H9 (cell line): ENCODE measurements at regions not wholly inside any gene's neighbourhood (a gene's known extent, or its start where the extent isn't known, plus 50 kb on each side); places are given as distances from the start of the nearest gene placed in this dataset.
A peak's percentile ranks its signal among the peaks of the same experiment; 100 is the strongest.

Experiments
- DNase-seq: peaks from one replicate; pipeline ENCODE4 v3.0.0-alpha.2; 2017
- H2AFZ ChIP-seq: one replicate; pipeline ENCODE4 v1.6.1; 2013; ENCODE audit warnings: mild to moderate bottlenecking, low read length, control low read depth, moderate library complexity
- H2AK5ac ChIP-seq: 2 replicates; pipeline ENCODE4 v1.6.1; 2013; ENCODE audit warnings: low read length, control low read depth, mixed read lengths; ENCODE audit not compliant: insufficient read length
- H2BK120ac ChIP-seq: one replicate; pipeline ENCODE4 v1.6.1; 2013; ENCODE audit warnings: low read depth, mild to moderate bottlenecking, low read length, control low read depth, inconsistent platforms; ENCODE audit not compliant: poor library complexity, severe bottlenecking
- H2BK12ac ChIP-seq: 2 replicates; pipeline ENCODE4 v1.6.1; 2013; ENCODE audit warnings: low read length, control low read depth, mixed read lengths, low read depth; ENCODE audit not compliant: insufficient read length
- H2BK15ac ChIP-seq: 2 replicates; pipeline ENCODE4 v1.6.1; 2013; ENCODE audit warnings: low read depth, low read length, control low read depth
- H2BK20ac ChIP-seq: one replicate; pipeline ENCODE4 v1.6.1; 2013; ENCODE audit warnings: low read depth, mild to moderate bottlenecking, low read length, control low read depth, inconsistent platforms; ENCODE audit not compliant: poor library complexity, severe bottlenecking
- H2BK5ac ChIP-seq: 2 replicates; pipeline ENCODE4 v1.6.1; 2013; ENCODE audit warnings: low read length, control low read depth, mixed read lengths; ENCODE audit not compliant: insufficient read length
- H3K14ac ChIP-seq: 2 replicates; pipeline ENCODE4 v1.6.1; 2013; ENCODE audit warnings: low read length, control low read depth; ENCODE audit not compliant: insufficient read depth
- H3K18ac ChIP-seq: 2 replicates; pipeline ENCODE4 v1.6.1; 2013; ENCODE audit warnings: low read depth, mild to moderate bottlenecking, mixed read lengths, low read length, control low read depth; ENCODE audit not compliant: insufficient read length
- H3K23ac ChIP-seq: 2 replicates; pipeline ENCODE4 v1.6.1; 2013; ENCODE audit warnings: low read length, control low read depth, mixed read lengths, low read depth; ENCODE audit not compliant: insufficient read length
- H3K23me2 ChIP-seq: 2 replicates; pipeline ENCODE4 v1.6.1; 2013; ENCODE audit warnings: low read depth, mild to moderate bottlenecking, mixed read lengths, low read length, control low read depth; ENCODE audit not compliant: insufficient read length, poor library complexity, severe bottlenecking
- H3K27ac ChIP-seq: 2 replicates; pipeline ENCODE4 v1.5.1; 2013; ENCODE audit warnings: low read length, control low read depth, mixed read lengths, low read depth; ENCODE audit not compliant: insufficient read length
- H3K27me3 ChIP-seq: 2 replicates; pipeline ENCODE4 v1.6.1; 2013; ENCODE audit warnings: low read length, control low read depth, inconsistent platforms; ENCODE audit not compliant: insufficient read depth
- H3K4ac ChIP-seq: 2 replicates; pipeline ENCODE4 v1.6.1; 2013; ENCODE audit warnings: low read depth, mild to moderate bottlenecking, control low read depth, inconsistent platforms, low read length, moderate library complexity
- H3K4me1 ChIP-seq: 2 replicates; pipeline ENCODE4 v1.6.1; 2013; ENCODE audit warnings: low read length, control low read depth, inconsistent platforms; ENCODE audit not compliant: insufficient read depth
- H3K4me2 ChIP-seq: 2 replicates; pipeline ENCODE4 v1.6.1; 2013; ENCODE audit warnings: low read length, control low read depth, mixed read lengths; ENCODE audit not compliant: insufficient read length, insufficient read depth
- H3K56ac ChIP-seq: 2 replicates; pipeline ENCODE4 v1.6.1; 2013; ENCODE audit warnings: low read depth, mild to moderate bottlenecking, mixed read lengths, low read length, control low read depth; ENCODE audit not compliant: insufficient read length
- H3K79me1 ChIP-seq: 2 replicates; pipeline ENCODE4 v1.6.1; 2013; ENCODE audit warnings: low read depth, mild to moderate bottlenecking, moderate library complexity, low read length, control low read depth, inconsistent platforms; ENCODE audit not compliant: insufficient read depth, poor library complexity, severe bottlenecking
- H3K79me2 ChIP-seq: 2 replicates; pipeline ENCODE4 v1.6.1; 2013; ENCODE audit warnings: low read length, control low read depth, inconsistent platforms; ENCODE audit not compliant: insufficient read depth
- H3K9ac ChIP-seq: 2 replicates; pipeline ENCODE4 v1.6.1; 2013; ENCODE audit warnings: low read length, control low read depth, mixed read lengths; ENCODE audit not compliant: insufficient read length; ENCODE audit errors: extremely low read depth
- H3K9me3 ChIP-seq: one replicate; pipeline ENCODE4 v1.6.1; 2013; ENCODE audit warnings: low read depth, low read length, inconsistent platforms; ENCODE audit not compliant: control insufficient read depth
- H3T11ph ChIP-seq: one replicate; pipeline ENCODE4 v1.6.1; 2013; ENCODE audit warnings: mild to moderate bottlenecking, low read length, control low read depth, inconsistent platforms
- H4K20me1 ChIP-seq: one replicate; pipeline ENCODE4 v1.6.1; 2013; ENCODE audit not compliant: control insufficient read depth, insufficient read length, insufficient read depth
- H4K5ac ChIP-seq: 2 replicates; pipeline ENCODE4 v1.6.1; 2013; ENCODE audit warnings: low read depth, mild to moderate bottlenecking, mixed read lengths, low read length, control low read depth; ENCODE audit not compliant: insufficient read length
- H4K8ac ChIP-seq: replicated peaks from 2 replicates; pipeline ENCODE4 v1.6.1; 2013; ENCODE audit warnings: low read length, control low read depth, mixed read lengths, low read depth; ENCODE audit not compliant: insufficient read length
- H4K91ac ChIP-seq: 2 replicates; pipeline ENCODE4 v1.6.1; 2013; ENCODE audit warnings: low read depth, mild to moderate bottlenecking, moderate library complexity, mixed read lengths, low read length, control low read depth; ENCODE audit not compliant: insufficient read length
- H3K27ac Mint-ChIP-seq, 3 experiments: 2 replicates in 2 of 3; 3 replicates in 1 of 3; pipeline ENCODE4 v1.8.0; 2020 to 2021; ENCODE audit warnings: mixed read lengths in 3 of 3, mild to moderate bottlenecking in 1 of 3, moderate library complexity in 1 of 3
- H3K27me3 Mint-ChIP-seq: 2 replicates; pipeline ENCODE4 v1.8.0; 2021; ENCODE audit warnings: low read depth, mild to moderate bottlenecking, moderate library complexity, mixed read lengths
- H3K36me3 Mint-ChIP-seq, 3 experiments: 2 replicates in 2 of 3; 3 replicates in 1 of 3; pipeline ENCODE4 v1.8.0; 2020 to 2021; ENCODE audit warnings: low read depth in 3 of 3, mixed read lengths in 3 of 3; ENCODE audit not compliant: insufficient read depth in 1 of 3
- H3K4me1 Mint-ChIP-seq, 2 experiments: 2 replicates each; pipeline ENCODE4 v1.8.0; 2020; ENCODE audit warnings: mixed read lengths in 2 of 2
- H3K4me3 Mint-ChIP-seq, 2 experiments: 2 replicates in 1 of 2; 3 replicates in 1 of 2; pipeline ENCODE4 v1.8.0; 2020 to 2021; ENCODE audit warnings: mild to moderate bottlenecking in 2 of 2, mixed read lengths in 2 of 2, moderate library complexity in 1 of 2
- H3K9me3 Mint-ChIP-seq, 2 experiments: 2 replicates in 1 of 2; 3 replicates in 1 of 2; pipeline ENCODE4 v1.8.0; 2020; ENCODE audit warnings: mild to moderate bottlenecking in 2 of 2, mixed read lengths in 2 of 2, moderate library complexity in 1 of 2
- CTCF ChIP-seq: fragments of 200-600 bp; sonication (generic); conservative IDR thresholded peaks from 3 replicates; pipeline ENCODE4 v1.8.0; 2021; ENCODE audit warnings: antibody characterized with exemption, mild to moderate bottlenecking
- WGBS: extraction: QIAGEN DNeasy Blood & Tissue Kit; methylation state at CpG from one replicate; pipeline ENCODE4 v1.1.7; 2013; ENCODE audit warnings: missing lambda C conversion rate, low lambda C conversion rate, mixed read lengths; ENCODE audit not compliant: insufficient read length; ENCODE audit errors: extremely low coverage; 5-methylcytosine and 5-hydroxymethylcytosine counted together

GRCh38 chr5:3364941-3365340, 230.7 kb upstream of the IRX1 start:
- H3K56ac ChIP-seq = no peak overlapping the region
- H3K4ac ChIP-seq = no peak overlapping the region
- no peak overlapping the region for H3K23ac ChIP-seq
- no peak overlapping the region for H4K91ac ChIP-seq
- H3K4me2 ChIP-seq = no peak overlapping the region
- no peak overlapping the region for H3K27ac ChIP-seq
- no peak overlapping the region for H3K9ac ChIP-seq
- peaks cover 0 to 2% (median 0%) of the 10 kb centered on the region in 3 experiments; a peak in 1 of 7 replicates for H3K36me3 Mint-ChIP-seq
- H3K79me1 ChIP-seq = no peaks in the 10 kb centered on the region
- no peak overlapping the region for H3K18ac ChIP-seq
- no peak overlapping the region for H2BK12ac ChIP-seq
- H3K9me3 ChIP-seq = no peaks in the 10 kb centered on the region
- no peak overlapping the region for H2BK120ac ChIP-seq
- no peaks in the 10 kb centered on the region for H3K23me2 ChIP-seq
- peaks cover 5 to 7% of the 10 kb centered on the region in 2 experiments; a peak in 4 of 5 replicates for H3K9me3 Mint-ChIP-seq
- no peak overlapping the region for H3K14ac ChIP-seq
- no peaks in the 10 kb centered on the region for H4K20me1 ChIP-seq
- no peak overlapping the region for H2BK5ac ChIP-seq
- WGBS = no CpG with 5 or more reads among the region's 4 CpGs
- H2BK20ac ChIP-seq = no peak overlapping the region
- no peak overlapping the region for H2AK5ac ChIP-seq
- DNase-seq = peak; percentile 10
- H3K4me3 Mint-ChIP-seq = no peak overlapping the region
- H4K8ac ChIP-seq = no peak overlapping the region
- H4K5ac ChIP-seq = no peak overlapping the region
- H3T11ph ChIP-seq = no peak overlapping the region
- H3K4me1 Mint-ChIP-seq = peaks cover 9 to 12% of the 10 kb centered on the region in 2 experiments
- H3K27ac Mint-ChIP-seq = 0 out of 7 replicates have a peak overlapping the region, but pooled peaks of 1 of the 3 experiments have one; percentile 30
- TF ChIP-seq CTCF = no peak
- no peaks in the 10 kb centered on the region for H3K27me3 ChIP-seq
- no peak overlapping the region for H2AFZ ChIP-seq
- H3K4me1 ChIP-seq = no peaks in the 10 kb centered on the region
- no peak overlapping the region for H2BK15ac ChIP-seq
- no peaks in the 10 kb centered on the region for H3K79me2 ChIP-seq
- H3K27me3 Mint-ChIP-seq = peaks cover 5% of the 10 kb centered on the region; the same call in 1 of the 2 replicates
